ENCODE measurements at regions not wholly inside any gene's neighbourhood (a gene's known extent, or its start where the extent isn't known, plus 50 kb on each side); places are given as distances from the start of the nearest gene placed in this dataset.

GRCh38 chr3:146888176-146888575 lies 283.0 kb upstream of the PLSCR5 start:
- no peak overlapping the region for H3K9ac ChIP-seq (ENCODE audit: low read depth, low read length)
- H3K4me1 ChIP-seq (ENCODE audit: control insufficient read depth, insufficient read depth, low read length) = no peaks in the 10 kb centered on the region
- no peak overlapping the region for H3K27ac ChIP-seq (ENCODE audit: low read depth, low read length)
- H3K4me3 ChIP-seq (ENCODE audit: low read depth, low read length) = no peak overlapping the region
- H3K27me3 ChIP-seq (ENCODE audit: control insufficient read depth, insufficient read depth, low read length) = no peaks in the 10 kb centered on the region
- H3K9me3 ChIP-seq (ENCODE audit: control insufficient read depth, insufficient read depth, low read length) = no peaks in the 10 kb centered on the region
- no peaks in the 10 kb centered on the region for H3K36me3 ChIP-seq (ENCODE audit: control insufficient read depth, insufficient read depth, low read length)

DNA sequence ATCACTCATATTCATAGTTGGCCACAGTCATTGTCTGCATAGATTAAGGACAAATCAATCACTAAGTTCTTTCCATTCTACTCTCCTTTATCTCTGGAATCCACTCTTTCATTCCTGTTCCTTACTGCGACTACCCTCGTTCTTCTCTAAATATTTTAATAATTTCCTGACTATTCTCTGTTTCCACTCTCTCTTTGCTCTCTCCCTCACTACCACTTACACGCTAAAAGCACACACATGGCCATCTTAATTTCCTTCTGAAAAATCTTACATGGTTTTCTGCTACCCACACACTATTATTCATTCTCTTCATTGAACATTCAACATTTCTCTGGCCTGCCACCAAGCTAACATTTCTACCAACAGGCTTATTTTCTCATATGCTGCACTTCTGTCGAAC lies 279.6 kb upstream of the PLSCR5 start:
- Histone ChIP-seq H3K36me3 (ENCODE audit: control insufficient read depth, insufficient read depth, low read length) (no peaks in the 10 kb centered on the region), H3K27ac (ENCODE audit: low read depth, low read length) (no peak overlapping the region), H3K4me3 (ENCODE audit: low read depth, low read length) (no peak overlapping the region), H3K9ac (ENCODE audit: low read depth, low read length) (no peak overlapping the region), H3K4me1 (ENCODE audit: control insufficient read depth, insufficient read depth, low read length) (no peaks in the 10 kb centered on the region), H3K27me3 (ENCODE audit: control insufficient read depth, insufficient read depth, low read length) (no peaks in the 10 kb centered on the region), H3K9me3 (ENCODE audit: control insufficient read depth, insufficient read depth, low read length) (no peaks in the 10 kb centered on the region)

- H3K36me3 ChIP-seq (ENCODE audit: control insufficient read depth, insufficient read depth, low read length) = no peaks in the 10 kb centered on the region
- H3K27me3 ChIP-seq (ENCODE audit: control insufficient read depth, insufficient read depth, low read length) = no peaks in the 10 kb centered on the region
- H3K9me3 ChIP-seq (ENCODE audit: control insufficient read depth, insufficient read depth, low read length) = no peaks in the 10 kb centered on the region
- no peak overlapping the region for H3K27ac ChIP-seq (ENCODE audit: low read depth, low read length)
- no peak overlapping the region for H3K9ac ChIP-seq (ENCODE audit: low read depth, low read length)
- no peaks in the 10 kb centered on the region for H3K4me1 ChIP-seq (ENCODE audit: control insufficient read depth, insufficient read depth, low read length)
- H3K4me3 ChIP-seq (ENCODE audit: low read depth, low read length) = no peak overlapping the region
These were observed 279.1 kb upstream of the PLSCR5 start for GRCh38 chr3:146884296-146884695.

- Histone ChIP-seq H3K27me3 (ENCODE audit: control insufficient read depth, insufficient read depth, low read length) (no peaks in the 10 kb centered on the region), H3K9me3 (ENCODE audit: control insufficient read depth, insufficient read depth, low read length) (no peaks in the 10 kb centered on the region), H3K9ac (ENCODE audit: low read depth, low read length) (no peak overlapping the region), H3K4me1 (ENCODE audit: control insufficient read depth, insufficient read depth, low read length) (no peaks in the 10 kb centered on the region), H3K27ac (ENCODE audit: low read depth, low read length) (no peak overlapping the region), H3K36me3 (ENCODE audit: control insufficient read depth, insufficient read depth, low read length) (no peaks in the 10 kb centered on the region), H3K4me3 (ENCODE audit: low read depth, low read length) (no peak overlapping the region)
These were observed 278.1 kb upstream of the PLSCR5 start for GRCh38 chr3:146883288-146883687.

DNA sequence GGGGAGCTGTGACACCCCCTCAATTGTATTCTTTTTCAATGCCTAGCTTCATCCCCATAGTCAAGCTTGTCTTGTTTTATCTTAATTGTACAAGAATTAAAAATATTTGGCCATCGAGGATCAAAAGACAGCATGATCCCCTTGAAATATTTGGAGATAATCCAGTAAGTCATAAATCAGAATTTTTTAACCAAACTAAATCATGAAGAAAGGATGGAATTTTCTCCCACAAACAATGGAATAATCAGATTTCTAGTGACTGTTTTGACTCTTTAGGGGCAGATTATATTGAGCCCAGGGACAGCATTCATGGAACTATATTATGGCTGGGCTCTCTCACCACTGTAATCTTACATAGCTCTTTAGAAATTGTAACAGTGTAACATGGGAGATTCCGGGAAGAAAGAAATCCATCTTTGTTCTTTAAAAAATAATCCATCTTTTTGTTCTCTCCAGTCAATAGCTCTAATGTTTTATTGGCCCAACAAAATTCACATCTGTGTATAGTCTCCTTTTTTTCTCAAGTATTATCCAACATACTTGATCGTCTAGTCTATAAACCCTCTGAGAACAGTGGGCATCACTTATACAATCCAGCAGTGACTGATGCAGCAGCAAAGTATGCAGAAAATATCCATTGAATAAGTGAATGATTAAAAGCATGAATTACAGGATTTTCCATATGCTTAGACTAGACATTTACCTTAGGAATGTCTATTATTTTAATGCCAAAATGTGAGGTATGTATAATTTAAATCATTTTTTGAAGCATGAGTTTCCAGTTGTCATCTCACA lies 277.0 kb upstream of the PLSCR5 start:
- Histone ChIP-seq H3K27me3 (ENCODE audit: control insufficient read depth, insufficient read depth, low read length) (no peaks in the 10 kb centered on the region), H3K4me3 (ENCODE audit: low read depth, low read length) (no peak overlapping the region), H3K36me3 (ENCODE audit: control insufficient read depth, insufficient read depth, low read length) (no peaks in the 10 kb centered on the region), H3K9me3 (ENCODE audit: control insufficient read depth, insufficient read depth, low read length) (no peaks in the 10 kb centered on the region), H3K27ac (ENCODE audit: low read depth, low read length) (no peak overlapping the region), H3K9ac (ENCODE audit: low read depth, low read length) (no peak overlapping the region), H3K4me1 (ENCODE audit: control insufficient read depth, insufficient read depth, low read length) (no peaks in the 10 kb centered on the region)

- Histone ChIP-seq H3K27me3 (ENCODE audit: control insufficient read depth, insufficient read depth, low read length) (no peaks in the 10 kb centered on the region), H3K4me1 (ENCODE audit: control insufficient read depth, insufficient read depth, low read length) (no peaks in the 10 kb centered on the region), H3K4me3 (ENCODE audit: low read depth, low read length) (no peak overlapping the region), H3K27ac (ENCODE audit: low read depth, low read length) (no peak overlapping the region), H3K36me3 (ENCODE audit: control insufficient read depth, insufficient read depth, low read length) (no peaks in the 10 kb centered on the region), H3K9ac (ENCODE audit: low read depth, low read length) (no peak overlapping the region), H3K9me3 (ENCODE audit: control insufficient read depth, insufficient read depth, low read length) (no peaks in the 10 kb centered on the region)
These were observed 276.2 kb upstream of the PLSCR5 start for GRCh38 chr3:146881356-146881755.

DNA sequence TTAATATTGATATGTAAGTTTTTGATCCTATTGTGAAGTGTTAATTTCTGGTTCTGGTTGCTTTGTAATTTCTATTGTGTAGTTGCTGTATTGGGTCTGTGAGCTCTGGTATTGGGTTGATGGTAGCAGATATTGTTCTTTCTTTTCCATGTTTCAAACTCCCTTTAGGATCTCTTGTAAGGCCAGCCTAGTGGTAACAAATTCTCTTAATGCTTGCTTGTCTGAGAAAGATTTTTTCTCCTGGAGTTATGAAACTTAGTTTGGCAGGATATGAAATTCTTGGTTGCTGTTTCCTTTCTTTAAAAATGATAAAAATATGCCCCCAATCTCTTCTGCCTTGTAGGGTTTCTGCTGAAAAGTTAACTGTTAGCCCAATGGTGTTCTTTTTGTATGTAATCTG lies 268.6 kb upstream of the PLSCR5 start:
- no peak overlapping the region for H3K4me3 ChIP-seq (ENCODE audit: low read depth, low read length)
- H3K36me3 ChIP-seq (ENCODE audit: control insufficient read depth, insufficient read depth, low read length) = no peaks in the 10 kb centered on the region
- H3K9me3 ChIP-seq (ENCODE audit: control insufficient read depth, insufficient read depth, low read length) = no peaks in the 10 kb centered on the region
- no peak overlapping the region for H3K9ac ChIP-seq (ENCODE audit: low read depth, low read length)
- H3K4me1 ChIP-seq (ENCODE audit: control insufficient read depth, insufficient read depth, low read length) = no peaks in the 10 kb centered on the region
- no peak overlapping the region for H3K27ac ChIP-seq (ENCODE audit: low read depth, low read length)
- H3K27me3 ChIP-seq (ENCODE audit: control insufficient read depth, insufficient read depth, low read length) = no peaks in the 10 kb centered on the region

- H3K4me3 ChIP-seq (ENCODE audit: low read depth, low read length) = no peak overlapping the region
- no peak overlapping the region for H3K9ac ChIP-seq (ENCODE audit: low read depth, low read length)
- H3K27ac ChIP-seq (ENCODE audit: low read depth, low read length) = no peak overlapping the region
- H3K36me3 ChIP-seq (ENCODE audit: control insufficient read depth, insufficient read depth, low read length) = no peaks in the 10 kb centered on the region
- no peaks in the 10 kb centered on the region for H3K9me3 ChIP-seq (ENCODE audit: control insufficient read depth, insufficient read depth, low read length)
- no peaks in the 10 kb centered on the region for H3K27me3 ChIP-seq (ENCODE audit: control insufficient read depth, insufficient read depth, low read length)
- H3K4me1 ChIP-seq (ENCODE audit: control insufficient read depth, insufficient read depth, low read length) = no peaks in the 10 kb centered on the region
These were observed 260.1 kb upstream of the PLSCR5 start for GRCh38 chr3:146865175-146865755.

DNA sequence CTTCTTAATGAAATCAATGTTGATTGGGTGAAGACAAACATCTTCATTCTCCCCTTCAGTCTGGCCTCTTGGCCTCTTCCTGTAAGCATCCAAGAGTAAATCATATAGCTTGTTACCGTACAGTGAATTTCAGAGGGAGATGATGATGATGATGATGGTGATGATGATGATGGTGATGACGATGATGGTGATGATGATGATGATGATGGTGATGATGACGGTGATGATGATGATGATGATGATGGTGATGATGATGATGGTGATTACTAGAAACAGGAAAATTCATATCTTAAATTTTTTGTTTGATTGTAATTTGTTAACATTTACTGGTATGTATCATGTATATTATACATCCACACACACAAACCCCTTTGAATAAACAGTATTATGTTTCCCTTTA lies 256.1 kb upstream of the PLSCR5 start:
- H3K27ac ChIP-seq (ENCODE audit: low read depth, low read length) = no peak overlapping the region
- H3K9me3 ChIP-seq (ENCODE audit: control insufficient read depth, insufficient read depth, low read length) = no peaks in the 10 kb centered on the region
- H3K4me1 ChIP-seq (ENCODE audit: control insufficient read depth, insufficient read depth, low read length) = no peaks in the 10 kb centered on the region
- no peaks in the 10 kb centered on the region for H3K27me3 ChIP-seq (ENCODE audit: control insufficient read depth, insufficient read depth, low read length)
- H3K4me3 ChIP-seq (ENCODE audit: low read depth, low read length) = no peak overlapping the region
- H3K9ac ChIP-seq (ENCODE audit: low read depth, low read length) = no peak overlapping the region
- no peaks in the 10 kb centered on the region for H3K36me3 ChIP-seq (ENCODE audit: control insufficient read depth, insufficient read depth, low read length)

GRCh38 chr3:146854523-146854922 lies 249.4 kb upstream of the PLSCR5 start:
- no peak overlapping the region for H3K9ac ChIP-seq (ENCODE audit: low read depth, low read length)
- H3K4me3 ChIP-seq (ENCODE audit: low read depth, low read length) = no peak overlapping the region
- H3K27me3 ChIP-seq (ENCODE audit: control insufficient read depth, insufficient read depth, low read length) = no peaks in the 10 kb centered on the region
- no peaks in the 10 kb centered on the region for H3K9me3 ChIP-seq (ENCODE audit: control insufficient read depth, insufficient read depth, low read length)
- H3K36me3 ChIP-seq (ENCODE audit: control insufficient read depth, insufficient read depth, low read length) = no peaks in the 10 kb centered on the region
- H3K4me1 ChIP-seq (ENCODE audit: control insufficient read depth, insufficient read depth, low read length) = peaks cover 3% of the 10 kb centered on the region; the same call in 1 of the 2 replicates
- H3K27ac ChIP-seq (ENCODE audit: low read depth, low read length) = no peak overlapping the region

DNA sequence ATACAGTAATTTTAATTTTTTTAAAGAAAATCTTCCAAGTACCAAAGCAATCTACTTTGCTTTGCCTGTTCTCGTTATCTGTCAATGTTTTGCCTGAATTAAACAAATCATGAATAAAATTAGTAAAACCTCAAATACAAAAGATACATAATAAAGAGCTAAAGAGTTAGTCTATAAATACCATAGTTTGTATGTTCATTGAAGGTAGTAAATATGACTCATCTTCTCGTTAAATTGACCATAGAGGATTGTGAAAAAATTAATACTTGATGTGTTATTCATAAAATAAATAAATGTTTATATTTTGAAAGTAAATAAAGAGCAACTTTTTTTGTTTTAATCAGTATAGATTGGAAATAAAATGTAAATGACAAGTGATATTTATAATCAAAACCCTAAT lies 246.5 kb upstream of the PLSCR5 start:
- H3K27me3 ChIP-seq (ENCODE audit: control insufficient read depth, insufficient read depth, low read length) = no peaks in the 10 kb centered on the region
- H3K36me3 ChIP-seq (ENCODE audit: control insufficient read depth, insufficient read depth, low read length) = no peaks in the 10 kb centered on the region
- H3K4me1 ChIP-seq (ENCODE audit: control insufficient read depth, insufficient read depth, low read length) = peaks cover 3% of the 10 kb centered on the region; the same call in 1 of the 2 replicates
- no peak overlapping the region for H3K4me3 ChIP-seq (ENCODE audit: low read depth, low read length)
- H3K27ac ChIP-seq (ENCODE audit: low read depth, low read length) = no peak overlapping the region
- no peaks in the 10 kb centered on the region for H3K9me3 ChIP-seq (ENCODE audit: control insufficient read depth, insufficient read depth, low read length)
- no peak overlapping the region for H3K9ac ChIP-seq (ENCODE audit: low read depth, low read length)
